ENCODE measurements at regions not wholly inside any gene's neighbourhood (a gene's known extent, or its start where the extent isn't known, plus 50 kb on each side); places are given as distances from the start of the nearest gene placed in this dataset.

- DNase-seq (ENCODE audit: low read depth, low spot score) = no peak
These were observed 106.1 kb upstream of the RUNX3 start for GRCh38 chr1:25036117-25036546.

GRCh38 chr1:25035523-25036116 lies 105.5 kb upstream of the RUNX3 start:
- no peak for DNase-seq (ENCODE audit: low read depth, low spot score)

GRCh38 chr1:25034736-25035522 lies 104.9 kb upstream of the RUNX3 start:
- DNase-seq (ENCODE audit: low read depth, low spot score) = no peak

- DNase-seq (ENCODE audit: low read depth, low spot score) = no peak
These were observed 104.0 kb upstream of the RUNX3 start for GRCh38 chr1:25033828-25034705.

- no peak for DNase-seq (ENCODE audit: low read depth, low spot score)
These were observed 103.2 kb upstream of the RUNX3 start for GRCh38 chr1:25033030-25033827.

- DNase-seq (ENCODE audit: low read depth, low spot score) = peak; percentile 17
These were observed 102.0 kb upstream of the RUNX3 start for GRCh38 chr1:25031966-25032667.

- peak; percentile 55 for DNase-seq (ENCODE audit: low read depth, low spot score)
These were observed 101.5 kb upstream of the RUNX3 start for GRCh38 chr1:25031601-25031965.

- DNase-seq (ENCODE audit: low read depth, low spot score) = peak; percentile 64
These were observed 100.9 kb upstream of the RUNX3 start for GRCh38 chr1:25030674-25031589.

- DNase-seq (ENCODE audit: low read depth, low spot score) = no peak
These were observed 99.9 kb upstream of the RUNX3 start for GRCh38 chr1:25030012-25030411.

GRCh38 chr1:25028907-25029599 lies 99.0 kb upstream of the RUNX3 start:
- no peak for DNase-seq (ENCODE audit: low read depth, low spot score)

- no peak for DNase-seq (ENCODE audit: low read depth, low spot score)
These were observed 98.5 kb upstream of the RUNX3 start for GRCh38 chr1:25028587-25028906.

GRCh38 chr1:25027822-25028586 lies 97.9 kb upstream of the RUNX3 start:
- no peak for DNase-seq (ENCODE audit: low read depth, low spot score)

GRCh38 chr1:25026730-25027450 lies 96.8 kb upstream of the RUNX3 start:
- no peak for DNase-seq (ENCODE audit: low read depth, low spot score)

- no peak for DNase-seq (ENCODE audit: low read depth, low spot score)
These were observed 96.2 kb upstream of the RUNX3 start for GRCh38 chr1:25026304-25026703.

GRCh38 chr1:25024615-25025350 lies 94.7 kb upstream of the RUNX3 start:
- no peak for DNase-seq (ENCODE audit: low read depth, low spot score)

GRCh38 chr1:25023826-25024225 lies 93.8 kb upstream of the RUNX3 start:
- DNase-seq (ENCODE audit: low read depth, low spot score) = no peak

GRCh38 chr1:25023190-25023578 lies 93.1 kb upstream of the RUNX3 start:
- no peak for DNase-seq (ENCODE audit: low read depth, low spot score)
